Fibroblast of lung (primary cell): ENCODE measurements at regions not wholly inside any gene's neighbourhood (a gene's known extent, or its start where the extent isn't known, plus 50 kb on each side); places are given as distances from the start of the nearest gene placed in this dataset.

ENCODE experiments used
- DNase-seq, 2 donors: peaks; one replicate each; pipeline versions ENCODE4 v3.0.0 to v3.0.0-alpha.2; 2010; ENCODE audit warnings: low read depth in 2 of 2
- H2AFZ ChIP-seq: 2 replicates; pipeline ENCODE4 v1.5.1; 2012; ENCODE audit warnings: low read length, control low read depth, inconsistent platforms
- H3K27ac ChIP-seq: 2 replicates; pipeline ENCODE4 v1.5.1; 2011; ENCODE audit warnings: low read length, control low read depth; ENCODE audit not compliant: insufficient read depth
- H3K27me3 ChIP-seq: 2 replicates; pipeline ENCODE4 v1.5.1; 2011; ENCODE audit warnings: mild to moderate bottlenecking, low read length; ENCODE audit not compliant: control insufficient read depth, insufficient read depth
- H3K36me3 ChIP-seq: 2 replicates; pipeline ENCODE4 v1.5.1; 2011; ENCODE audit warnings: low read length; ENCODE audit not compliant: control insufficient read depth, insufficient read depth
- H3K4me1 ChIP-seq: 2 replicates; pipeline ENCODE4 v1.5.1; 2011; ENCODE audit warnings: low read length; ENCODE audit not compliant: control insufficient read depth, insufficient read depth; ENCODE audit errors: extremely low read depth
- H3K4me2 ChIP-seq: 2 replicates; pipeline ENCODE4 v1.5.1; 2011; ENCODE audit warnings: low read length, control low read depth; ENCODE audit not compliant: insufficient read depth; ENCODE audit errors: extremely low read depth
- H3K4me3 ChIP-seq, 4 experiments: fragments of 200-600 bp in 1 of 4; sonication (generic) in 1 of 4; replicated peaks in 1 of 4; 2 replicates each; pipeline ENCODE4 v1.5.1; 2011 to 2016; ENCODE audit warnings: low read length in 4 of 4, low read depth in 3 of 4, mild to moderate bottlenecking in 3 of 4, control low read depth in 2 of 4, inconsistent platforms in 1 of 4, mixed read lengths in 1 of 4; ENCODE audit not compliant: insufficient read depth in 1 of 4; ENCODE audit errors: control extremely low read depth in 1 of 4
- H3K79me2 ChIP-seq: 2 replicates; pipeline ENCODE4 v1.5.1; 2012; ENCODE audit warnings: mild to moderate bottlenecking, low read length, inconsistent platforms; ENCODE audit not compliant: control insufficient read depth, insufficient read depth
- H3K9ac ChIP-seq: 2 replicates; pipeline ENCODE4 v1.5.1; 2011; ENCODE audit warnings: mild to moderate bottlenecking, low read length, control low read depth; ENCODE audit not compliant: insufficient read depth
- H3K9me3 ChIP-seq: 2 replicates; pipeline ENCODE4 v1.5.1; 2012; ENCODE audit warnings: low read depth, low read length; ENCODE audit not compliant: control insufficient read depth, insufficient read depth
- H4K20me1 ChIP-seq: 2 replicates; pipeline ENCODE4 v1.5.1; 2011; ENCODE audit warnings: low read length; ENCODE audit not compliant: control insufficient read depth, insufficient read depth; ENCODE audit errors: extremely low read depth
- EZH2 ChIP-seq: IDR thresholded peaks from 2 replicates; pipeline ENCODE4 v1.5.1; 2012; ENCODE audit warnings: low read length, control low read depth, mild to moderate bottlenecking; ENCODE audit errors: missing control alignments
- TF ChIP-seq, protein P1 (sequence below), 2 donors: IDR thresholded peaks in 1 of 2; conservative IDR thresholded peaks in 1 of 2; 1 replicate in 1 of 2; 2 replicates in 1 of 2; pipeline ENCODE4 v1.5.1; 2011 to 2012; ENCODE audit warnings: low read length in 2 of 2, control low read depth in 1 of 2, inconsistent platforms in 1 of 2, low read depth in 1 of 2, mild to moderate bottlenecking in 1 of 2

DNA sequence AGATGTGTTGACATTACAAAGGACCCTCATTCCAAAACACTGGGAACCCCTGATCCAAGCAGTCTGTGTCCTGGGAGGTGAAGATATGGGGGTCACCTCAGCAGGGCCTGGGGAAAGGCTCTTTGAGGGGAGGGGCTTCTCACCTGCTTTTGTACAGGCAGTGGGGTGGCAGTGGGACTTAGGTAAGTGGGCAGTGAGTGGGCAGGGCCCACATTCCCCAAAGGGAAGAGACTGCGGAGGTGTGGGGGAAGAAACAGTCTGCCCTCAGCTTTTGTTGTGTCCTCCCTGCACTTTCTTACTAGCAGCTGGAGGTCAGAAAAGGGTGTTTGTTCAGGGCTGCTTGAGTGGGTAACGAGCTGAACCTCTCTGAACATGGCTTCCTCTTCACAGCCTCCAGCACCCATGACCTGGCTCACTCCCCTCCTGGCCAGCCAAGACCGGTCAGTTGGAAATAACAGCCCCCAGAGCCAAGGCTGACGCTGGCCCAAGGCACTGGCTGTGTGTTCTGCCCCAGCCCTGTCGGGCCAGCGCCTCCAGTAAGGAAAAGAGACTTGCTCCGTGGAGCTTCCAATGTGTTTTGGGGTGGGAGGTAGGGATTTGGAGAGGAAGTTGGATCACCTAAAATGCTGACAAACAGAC lies 173.5 kb downstream of the PSMG1 start:
- Histone ChIP-seq H3K9me3 (no peaks in the 10 kb centered on the region), H3K36me3 (no peaks in the 10 kb centered on the region), H3K4me1 (peaks cover 12% of the 10 kb centered on the region), H4K20me1 (no peaks in the 10 kb centered on the region), H3K27ac (no peak overlapping the region), H3K27me3 (no peaks in the 10 kb centered on the region), H3K4me3 (no peak overlapping the region), H3K79me2 (no peaks in the 10 kb centered on the region), H3K9ac (no peak overlapping the region), H2AFZ (no peak overlapping the region), H3K4me2 (no peak overlapping the region)
- DNase-seq, result no peak
- TF ChIP-seq EZH2, result no peak
- TF ChIP-seq, protein P1, sequence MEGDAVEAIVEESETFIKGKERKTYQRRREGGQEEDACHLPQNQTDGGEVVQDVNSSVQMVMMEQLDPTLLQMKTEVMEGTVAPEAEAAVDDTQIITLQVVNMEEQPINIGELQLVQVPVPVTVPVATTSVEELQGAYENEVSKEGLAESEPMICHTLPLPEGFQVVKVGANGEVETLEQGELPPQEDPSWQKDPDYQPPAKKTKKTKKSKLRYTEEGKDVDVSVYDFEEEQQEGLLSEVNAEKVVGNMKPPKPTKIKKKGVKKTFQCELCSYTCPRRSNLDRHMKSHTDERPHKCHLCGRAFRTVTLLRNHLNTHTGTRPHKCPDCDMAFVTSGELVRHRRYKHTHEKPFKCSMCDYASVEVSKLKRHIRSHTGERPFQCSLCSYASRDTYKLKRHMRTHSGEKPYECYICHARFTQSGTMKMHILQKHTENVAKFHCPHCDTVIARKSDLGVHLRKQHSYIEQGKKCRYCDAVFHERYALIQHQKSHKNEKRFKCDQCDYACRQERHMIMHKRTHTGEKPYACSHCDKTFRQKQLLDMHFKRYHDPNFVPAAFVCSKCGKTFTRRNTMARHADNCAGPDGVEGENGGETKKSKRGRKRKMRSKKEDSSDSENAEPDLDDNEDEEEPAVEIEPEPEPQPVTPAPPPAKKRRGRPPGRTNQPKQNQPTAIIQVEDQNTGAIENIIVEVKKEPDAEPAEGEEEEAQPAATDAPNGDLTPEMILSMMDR (conservative IDR thresholded peaks at IDR 0.05 in 1 of 2, IDR thresholded peaks at IDR 0.05 in 1 of 2; ENCODE audit: low read depth in 1 of 2, low read length in 2 of 2), result no peak

DNA sequence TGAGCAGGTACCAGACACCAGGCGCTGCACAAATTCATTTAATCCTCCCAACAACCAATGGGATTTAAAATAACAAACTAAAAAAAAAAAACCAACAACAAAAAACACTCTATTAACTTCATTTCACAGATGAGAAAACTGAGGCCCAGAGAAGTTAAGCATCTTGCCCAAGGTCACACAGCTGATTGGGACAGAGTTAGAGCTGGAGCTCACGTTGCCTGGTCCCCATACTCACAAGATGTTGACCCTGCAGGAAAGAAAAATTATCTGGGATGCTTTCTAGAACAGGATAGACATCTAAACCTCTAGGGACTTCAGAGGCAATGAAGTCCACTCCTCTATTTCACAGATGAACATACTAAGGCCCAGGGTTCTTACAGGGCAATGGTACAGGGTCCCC lies 175.3 kb downstream of the PSMG1 start:
- H3K9me3 ChIP-seq, result no peaks in the 10 kb centered on the region
- TF ChIP-seq, protein P1 (conservative IDR thresholded peaks at IDR 0.05 in 1 of 2, IDR thresholded peaks at IDR 0.05 in 1 of 2; ENCODE audit: low read depth in 1 of 2, low read length in 2 of 2), result no peak
- TF ChIP-seq EZH2, result no peak

DNA sequence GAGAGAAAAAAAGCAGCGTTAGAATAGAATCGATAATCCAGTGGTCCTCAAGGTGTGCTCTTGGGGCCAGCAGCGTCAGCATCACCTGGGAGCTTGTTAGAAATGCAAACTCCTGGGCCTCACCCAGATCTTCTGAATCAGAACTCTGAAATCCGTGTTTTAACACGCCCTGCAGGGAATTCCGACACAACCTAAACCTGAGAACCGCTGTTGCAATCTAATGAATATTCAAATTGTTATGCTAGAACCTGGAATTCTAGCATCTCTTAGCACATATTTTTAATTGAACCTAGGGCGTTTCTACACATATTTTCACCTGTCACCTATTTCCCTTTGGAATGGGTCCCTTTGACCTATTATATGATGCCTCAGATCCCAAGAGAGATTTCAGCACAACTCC lies 175.7 kb downstream of the PSMG1 start:
- Histone ChIP-seq H3K27me3 (no peaks in the 10 kb centered on the region), H2AFZ (no peak overlapping the region), H3K4me1 (peaks cover 14% of the 10 kb centered on the region), H3K27ac (no peak overlapping the region), H4K20me1 (no peaks in the 10 kb centered on the region), H3K4me2 (no peak overlapping the region), H3K79me2 (no peaks in the 10 kb centered on the region), H3K9me3 (no peaks in the 10 kb centered on the region), H3K36me3 (no peaks in the 10 kb centered on the region), H3K9ac (no peak overlapping the region), H3K4me3 (no peak overlapping the region)
- DNase-seq, result no peak
- TF ChIP-seq, protein P1 (conservative IDR thresholded peaks at IDR 0.05 in 1 of 2, IDR thresholded peaks at IDR 0.05 in 1 of 2; ENCODE audit: low read depth in 1 of 2, low read length in 2 of 2), result no peak
- no peak for TF ChIP-seq EZH2

More for the DNA sequence above, 175.3 kb downstream of the PSMG1 start:
- no peaks in the 10 kb centered on the region for H3K79me2 ChIP-seq
- H4K20me1 ChIP-seq, result no peaks in the 10 kb centered on the region
- no peaks in the 10 kb centered on the region for H3K27me3 ChIP-seq
- no peak overlapping the region for H3K4me3 ChIP-seq
- no peak for DNase-seq
- H3K9ac ChIP-seq, result no peak overlapping the region
- H3K36me3 ChIP-seq, result no peaks in the 10 kb centered on the region
- no peak overlapping the region for H3K27ac ChIP-seq
- H2AFZ ChIP-seq, result no peak overlapping the region
- no peak overlapping the region for H3K4me2 ChIP-seq
- H3K4me1 ChIP-seq, result peaks cover 14% of the 10 kb centered on the region
